HG03095 (cell line): ENCODE measurements at regions not wholly inside any gene's neighbourhood (a gene's known extent, or its start where the extent isn't known, plus 50 kb on each side); places are given as distances from the start of the nearest gene placed in this dataset.

Source experiments
- ATAC-seq: cut with Tn5 transposase; IDR thresholded peaks from one replicate; pipeline ENCODE4 v1.9.1; 2021; ENCODE audit warnings: moderate library complexity; ENCODE audit not compliant: unreplicated experiment

- ATAC-seq = no peak
These were observed 51.3 kb upstream of the LEF1 start for GRCh38 chr4:108219998-108220397.
